ENCODE measurements at regions not wholly inside any gene's neighbourhood (a gene's known extent, or its start where the extent isn't known, plus 50 kb on each side); places are given as distances from the start of the nearest gene placed in this dataset.

DNA sequence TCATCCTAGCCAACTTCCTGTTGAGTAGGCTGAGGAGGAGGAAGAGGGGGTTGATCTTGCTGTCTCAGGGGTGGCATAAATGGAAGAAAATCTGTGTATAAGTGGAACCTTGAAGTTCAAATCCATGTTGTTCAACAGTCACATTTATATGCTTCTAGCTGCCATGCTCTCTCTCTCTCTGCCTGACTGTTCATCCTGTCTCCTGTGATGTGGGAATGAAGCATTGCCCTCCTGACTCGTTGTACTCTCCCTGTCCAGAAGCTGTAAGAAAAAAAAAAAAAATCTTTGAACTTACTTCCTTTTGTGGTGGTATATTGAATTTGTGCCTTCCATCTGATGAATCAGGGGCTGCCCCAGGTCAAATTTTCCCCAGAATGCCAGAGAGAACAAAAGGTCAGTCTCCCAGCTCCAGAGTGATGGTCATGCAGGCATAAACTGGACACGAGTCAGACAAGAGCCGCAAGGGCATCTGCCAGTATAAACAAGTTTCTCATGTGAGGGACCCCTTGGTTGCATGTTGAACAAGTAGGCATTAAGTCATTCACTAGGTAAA is 257.0 kb downstream of the IDS start:
- ChIA-PET POLR2A (no interaction called here), CTCF (no interaction called here)
- no peak for DNase-seq
- no peak for TF ChIP-seq CTCF (IDR thresholded peaks at IDR 0.05)
- H3K4me1 Mint-ChIP-seq = no peaks in the 10 kb centered on the region
- no peak for ATAC-seq (ENCODE audit: low read depth)
- intact Hi-C loops (cut with micrococcal nuclease) = no loop called here
- H3K4me3 Mint-ChIP-seq = no peak overlapping the region
- no peaks in the 10 kb centered on the region for H3K36me3 Mint-ChIP-seq (ENCODE audit: low read depth)
- no peak overlapping the region for H3K27ac Mint-ChIP-seq
- H3K27me3 Mint-ChIP-seq = peaks cover 4% of the 10 kb centered on the region
- no peaks in the 10 kb centered on the region for H3K9me3 Mint-ChIP-seq

GRCh38 chrX:149230689-149231088 is 274.4 kb downstream of the IDS start:
- DNase-seq (no peak), ATAC-seq (ENCODE audit: low read depth) (no peak)
- ChIA-PET POLR2A (no interaction called here), CTCF (no interaction called here)
- no peaks in the 10 kb centered on the region for H3K36me3 Mint-ChIP-seq (ENCODE audit: low read depth)
- intact Hi-C loops (cut with micrococcal nuclease) = no loop called here
- H3K27me3 Mint-ChIP-seq = no peaks in the 10 kb centered on the region
- H3K4me3 Mint-ChIP-seq = no peak overlapping the region
- H3K4me1 Mint-ChIP-seq = no peaks in the 10 kb centered on the region
- H3K27ac Mint-ChIP-seq = no peak overlapping the region
- TF ChIP-seq CTCF (IDR thresholded peaks at IDR 0.05) = no peak
- H3K9me3 Mint-ChIP-seq = peaks cover 2% of the 10 kb centered on the region

DNA sequence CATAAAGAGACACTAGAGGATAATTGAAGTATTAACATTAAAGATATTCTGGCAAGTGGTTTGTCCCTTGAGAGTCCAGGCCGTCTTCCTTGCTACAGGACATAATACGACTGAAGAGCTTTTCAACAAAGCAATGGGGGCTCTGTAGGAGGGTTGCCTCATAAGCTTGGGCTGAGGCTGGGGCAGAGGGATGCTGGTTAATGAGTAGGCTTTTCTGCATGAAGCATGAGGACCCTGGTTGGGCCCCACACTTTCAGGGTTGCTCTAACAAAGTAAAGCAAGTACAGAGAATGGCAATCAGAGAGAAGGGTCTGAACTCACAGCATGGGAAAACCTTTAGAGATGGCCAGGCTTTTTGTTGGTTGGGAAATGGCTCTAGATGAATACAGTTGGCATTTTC is 281.3 kb downstream of the IDS start:
- POLR2A ChIA-PET = no interaction called here
- Mint-ChIP-seq H3K27ac (no peak overlapping the region), H3K27me3 (no peaks in the 10 kb centered on the region), H3K9me3 (peaks cover 2% of the 10 kb centered on the region), H3K4me1 (no peaks in the 10 kb centered on the region), H3K4me3 (no peak overlapping the region), H3K36me3 (ENCODE audit: low read depth) (no peaks in the 10 kb centered on the region)
- ATAC-seq (ENCODE audit: low read depth) (no peak), DNase-seq (no peak)
- no peak for TF ChIP-seq CTCF (IDR thresholded peaks at IDR 0.05)
- CTCF ChIA-PET = no interaction called here
- intact Hi-C loops (cut with micrococcal nuclease) = no loop called here

GRCh38 chrX:149222040-149222439 is 283.1 kb downstream of the IDS start:
- no peak overlapping the region for H3K4me3 Mint-ChIP-seq
- intact Hi-C loops (cut with micrococcal nuclease) = no loop called here
- ChIA-PET CTCF (no interaction called here), POLR2A (no interaction called here)
- no peak overlapping the region for H3K27ac Mint-ChIP-seq
- ATAC-seq (ENCODE audit: low read depth) = no peak
- H3K27me3 Mint-ChIP-seq = no peaks in the 10 kb centered on the region
- peaks cover 4% of the 10 kb centered on the region for H3K9me3 Mint-ChIP-seq
- TF ChIP-seq CTCF (IDR thresholded peaks at IDR 0.05) = no peak
- H3K36me3 Mint-ChIP-seq (ENCODE audit: low read depth) = no peaks in the 10 kb centered on the region
- DNase-seq = no peak
- no peaks in the 10 kb centered on the region for H3K4me1 Mint-ChIP-seq

GRCh38 chrX:149221230-149221629 is 283.9 kb downstream of the IDS start:
- H3K9me3 Mint-ChIP-seq = peaks cover 7% of the 10 kb centered on the region
- DNase-seq (no peak), ATAC-seq (ENCODE audit: low read depth) (no peak)
- ChIA-PET CTCF (no interaction called here), POLR2A (no interaction called here)
- H3K27me3 Mint-ChIP-seq = no peaks in the 10 kb centered on the region
- H3K4me3 Mint-ChIP-seq = no peak overlapping the region
- intact Hi-C loops (cut with micrococcal nuclease) = no loop called here
- no peak overlapping the region for H3K27ac Mint-ChIP-seq
- no peaks in the 10 kb centered on the region for H3K36me3 Mint-ChIP-seq (ENCODE audit: low read depth)
- TF ChIP-seq CTCF (IDR thresholded peaks at IDR 0.05) = no peak
- no peaks in the 10 kb centered on the region for H3K4me1 Mint-ChIP-seq

All from activated B cell treated with CpG ODN at 0.5 μM for 24 hours (primary cell).